Loucy (cell line): ENCODE measurements at regions not wholly inside any gene's neighbourhood (a gene's known extent, or its start where the extent isn't known, plus 50 kb on each side); places are given as distances from the start of the nearest gene placed in this dataset.

Source experiments
- H2AFZ ChIP-seq: fragments of 200-600 bp; sonication (generic); 2 replicates; pipeline ENCODE4 v1.6.0; 2016; ENCODE audit warnings: antibody characterized with exemption, mild to moderate bottlenecking, low read length, moderate library complexity
- H3F3A ChIP-seq: fragments of 200-600 bp; 2 replicates; pipeline ENCODE4 v1.6.0; 2016; ENCODE audit warnings: antibody characterized with exemption, low read depth, mild to moderate bottlenecking
- H3K27me3 ChIP-seq: fragments of 200-600 bp; sonication (generic); 2 replicates; pipeline ENCODE4 v1.6.1; 2014; ENCODE audit warnings: low read length, mild to moderate bottlenecking; ENCODE audit not compliant: insufficient read depth, poor library complexity, severe bottlenecking
- H3K36me3 ChIP-seq: fragments of 200-600 bp; sonication (generic); 2 replicates; pipeline ENCODE4 v1.6.1; 2016; ENCODE audit warnings: low read length; ENCODE audit not compliant: insufficient read depth
- H3K4me1 ChIP-seq: fragments of 200-600 bp; sonication (generic); 2 replicates; pipeline ENCODE4 v1.5.1; 2014; ENCODE audit warnings: low read length, mild to moderate bottlenecking; ENCODE audit not compliant: insufficient read depth, poor library complexity, severe bottlenecking
- H3K4me2 ChIP-seq: fragments of 200-600 bp; sonication (generic); 2 replicates; pipeline ENCODE4 v1.6.0; 2014; ENCODE audit warnings: antibody characterized with exemption, low read length, low read depth, mild to moderate bottlenecking; ENCODE audit not compliant: poor library complexity, severe bottlenecking
- H3K4me3 ChIP-seq: fragments of 200-600 bp; sonication (generic); 2 replicates; pipeline ENCODE4 v1.5.1; 2014; ENCODE audit warnings: low read length, mild to moderate bottlenecking, mixed read lengths; ENCODE audit not compliant: poor library complexity, severe bottlenecking
- H3K79me2 ChIP-seq: fragments of 200-600 bp; sonication (generic); 2 replicates; pipeline ENCODE4 v1.6.1; 2014; ENCODE audit warnings: low read length; ENCODE audit not compliant: insufficient read depth
- H3K9ac ChIP-seq: fragments of 200-600 bp; sonication (generic); 2 replicates; pipeline ENCODE4 v1.6.0; 2014; ENCODE audit warnings: mild to moderate bottlenecking, low read depth, low read length, moderate library complexity; ENCODE audit not compliant: poor library complexity, severe bottlenecking
- H3K9me2 ChIP-seq: fragments of 200-600 bp; sonication (generic); replicated peaks from 2 replicates; pipeline ENCODE4 v1.6.1; 2016; ENCODE audit warnings: low read depth, low read length, mixed read lengths
- H3K9me3 ChIP-seq: fragments of 200-600 bp; sonication (generic); 2 replicates; pipeline ENCODE4 v1.6.1; 2014; ENCODE audit warnings: mild to moderate bottlenecking, antibody characterized with exemption, low read length, low read depth; ENCODE audit not compliant: insufficient read depth
- H4K20me1 ChIP-seq: fragments of 200-600 bp; sonication (generic); 2 replicates; pipeline ENCODE4 v1.6.0; 2014; ENCODE audit warnings: antibody characterized with exemption, low read length, mild to moderate bottlenecking; ENCODE audit not compliant: insufficient read depth, poor library complexity, severe bottlenecking
- EZH2phosphoT487 ChIP-seq: fragments of 200-600 bp; IDR thresholded peaks from 2 replicates; pipeline ENCODE4 v1.6.1; 2018; ENCODE audit warnings: antibody characterized with exemption, mild to moderate bottlenecking, moderate library complexity, borderline replicate concordance
- TF ChIP-seq, protein P1 (sequence below): fragments of 200-600 bp; sonication (generic); conservative IDR thresholded peaks from 2 replicates; pipeline ENCODE4 v1.5.1; 2014; ENCODE audit warnings: mild to moderate bottlenecking, antibody characterized with exemption, low read length

DNA sequence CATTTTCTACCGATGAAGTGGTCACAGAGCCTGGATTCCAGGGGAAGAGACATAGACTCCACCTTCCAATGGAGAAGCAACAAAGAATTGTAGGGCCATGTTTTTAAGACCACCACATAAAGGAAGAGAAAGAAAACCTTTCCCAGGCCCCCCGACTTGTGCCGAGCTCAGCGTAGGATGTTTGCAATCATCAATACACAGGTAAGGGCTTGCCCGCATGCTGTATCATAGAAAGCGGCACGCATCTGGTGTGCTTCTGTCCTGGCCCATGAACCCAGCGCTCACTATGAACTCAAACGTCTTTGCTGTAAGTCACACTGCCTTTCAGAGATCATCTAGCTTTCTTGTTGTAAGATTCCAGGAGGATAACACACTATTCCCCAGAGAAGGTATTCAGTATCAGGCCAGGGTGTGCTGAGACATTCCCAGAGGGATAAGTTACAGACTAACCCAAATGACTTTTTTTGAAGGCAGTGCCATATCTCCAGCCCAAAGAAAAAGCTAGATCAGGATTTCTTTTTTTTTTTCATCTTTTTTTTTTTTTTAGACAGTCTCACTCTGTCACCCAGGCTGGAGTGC lies 79.5 kb upstream of the RPL38 start:
- Histone ChIP-seq H3K9ac (no peak overlapping the region), H3K4me1 (no peaks in the 10 kb centered on the region), H3F3A (no peaks in the 10 kb centered on the region), H2AFZ (no peak overlapping the region), H3K4me2 (no peak overlapping the region), H3K4me3 (no peak overlapping the region), H3K79me2 (no peaks in the 10 kb centered on the region), H4K20me1 (no peaks in the 10 kb centered on the region), H3K9me3 (no peaks in the 10 kb centered on the region), H3K27me3 (no peaks in the 10 kb centered on the region), H3K9me2 (no peaks in the 10 kb centered on the region), H3K36me3 (no peaks in the 10 kb centered on the region)
- TF ChIP-seq, protein P1, sequence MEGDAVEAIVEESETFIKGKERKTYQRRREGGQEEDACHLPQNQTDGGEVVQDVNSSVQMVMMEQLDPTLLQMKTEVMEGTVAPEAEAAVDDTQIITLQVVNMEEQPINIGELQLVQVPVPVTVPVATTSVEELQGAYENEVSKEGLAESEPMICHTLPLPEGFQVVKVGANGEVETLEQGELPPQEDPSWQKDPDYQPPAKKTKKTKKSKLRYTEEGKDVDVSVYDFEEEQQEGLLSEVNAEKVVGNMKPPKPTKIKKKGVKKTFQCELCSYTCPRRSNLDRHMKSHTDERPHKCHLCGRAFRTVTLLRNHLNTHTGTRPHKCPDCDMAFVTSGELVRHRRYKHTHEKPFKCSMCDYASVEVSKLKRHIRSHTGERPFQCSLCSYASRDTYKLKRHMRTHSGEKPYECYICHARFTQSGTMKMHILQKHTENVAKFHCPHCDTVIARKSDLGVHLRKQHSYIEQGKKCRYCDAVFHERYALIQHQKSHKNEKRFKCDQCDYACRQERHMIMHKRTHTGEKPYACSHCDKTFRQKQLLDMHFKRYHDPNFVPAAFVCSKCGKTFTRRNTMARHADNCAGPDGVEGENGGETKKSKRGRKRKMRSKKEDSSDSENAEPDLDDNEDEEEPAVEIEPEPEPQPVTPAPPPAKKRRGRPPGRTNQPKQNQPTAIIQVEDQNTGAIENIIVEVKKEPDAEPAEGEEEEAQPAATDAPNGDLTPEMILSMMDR = no peak

DNA sequence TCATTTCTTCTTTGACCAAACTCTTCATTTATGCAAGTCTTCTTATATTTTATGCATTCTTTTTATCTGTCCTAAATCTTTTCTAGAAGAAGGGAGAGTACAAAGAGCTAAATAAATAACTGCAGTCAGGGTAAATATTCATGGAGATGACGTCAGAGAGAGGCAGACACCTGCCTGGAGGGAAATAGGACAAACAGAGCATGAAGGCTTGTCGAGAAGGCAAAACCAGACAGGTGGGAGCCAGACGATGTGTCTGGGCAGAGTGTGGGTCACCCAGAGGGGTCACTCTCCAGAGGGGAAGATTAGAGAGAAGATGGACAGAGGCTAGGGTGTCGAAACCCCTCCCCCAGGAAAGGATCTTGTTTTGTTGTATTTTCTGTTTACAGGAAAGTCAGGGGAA lies 78.3 kb upstream of the RPL38 start:
- no peak overlapping the region for H3K4me2 ChIP-seq
- no peaks in the 10 kb centered on the region for H3K9me2 ChIP-seq
- H3K27me3 ChIP-seq = no peaks in the 10 kb centered on the region
- no peaks in the 10 kb centered on the region for H4K20me1 ChIP-seq
- no peaks in the 10 kb centered on the region for H3K79me2 ChIP-seq
- H3K9ac ChIP-seq = no peak overlapping the region
- H2AFZ ChIP-seq = no peak overlapping the region
- H3K9me3 ChIP-seq = no peaks in the 10 kb centered on the region
- no peaks in the 10 kb centered on the region for H3F3A ChIP-seq
- H3K36me3 ChIP-seq = no peaks in the 10 kb centered on the region
- H3K4me3 ChIP-seq = no peak overlapping the region
- no peaks in the 10 kb centered on the region for H3K4me1 ChIP-seq
- TF ChIP-seq, protein P1 = no peak

DNA sequence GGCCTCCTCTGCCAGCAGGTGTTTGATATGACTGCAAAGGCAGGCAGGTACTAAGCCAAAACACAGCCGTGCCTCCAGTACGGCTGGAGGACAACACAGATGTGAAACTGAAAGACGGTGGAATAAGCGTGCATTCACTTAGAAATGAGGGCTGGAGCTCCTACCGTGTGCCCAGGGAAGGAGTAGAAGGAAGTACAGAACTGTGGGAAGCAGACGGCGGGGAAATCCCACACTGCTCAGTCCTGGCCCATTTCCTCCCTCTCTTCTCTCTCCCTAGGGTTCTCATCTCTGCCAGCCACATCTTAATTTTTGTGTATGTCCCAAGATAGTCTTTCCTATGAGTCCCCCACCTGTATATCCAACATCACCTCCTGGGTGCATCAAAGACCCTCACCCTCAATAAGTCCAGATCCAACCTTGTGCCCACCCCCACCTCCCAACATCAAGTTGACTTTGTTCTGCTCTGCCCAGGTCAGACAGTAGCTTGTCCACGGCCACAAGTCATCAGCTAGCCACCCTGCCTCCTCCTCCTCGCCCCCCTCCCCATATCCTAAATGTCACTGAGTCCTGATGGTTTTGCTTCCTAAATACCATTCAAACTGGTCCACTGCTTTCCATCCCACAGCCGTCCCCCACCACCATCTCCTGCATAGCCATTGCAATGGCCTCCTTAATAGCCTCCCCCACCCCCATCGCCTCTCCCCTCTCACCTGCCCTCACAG lies 77.1 kb upstream of the RPL38 start:
- Histone ChIP-seq H3K27me3 (no peaks in the 10 kb centered on the region), H3K9ac (no peak overlapping the region), H3K36me3 (no peaks in the 10 kb centered on the region), H3K9me2 (no peaks in the 10 kb centered on the region), H3K4me3 (no peak overlapping the region), H3K4me1 (no peaks in the 10 kb centered on the region), H4K20me1 (no peaks in the 10 kb centered on the region), H2AFZ (no peak overlapping the region), H3K4me2 (no peak overlapping the region), H3F3A (no peaks in the 10 kb centered on the region), H3K79me2 (no peaks in the 10 kb centered on the region), H3K9me3 (no peaks in the 10 kb centered on the region)
- TF ChIP-seq EZH2phosphoT487 = no peak
- TF ChIP-seq, protein P1 = no peak
